HG03432 (cell line): ENCODE measurements at regions not wholly inside any gene's neighbourhood (a gene's known extent, or its start where the extent isn't known, plus 50 kb on each side); places are given as distances from the start of the nearest gene placed in this dataset.

Source experiments
- ATAC-seq: cut with Tn5 transposase; IDR thresholded peaks from one replicate; pipeline ENCODE4 v1.9.1; 2021; ENCODE audit warnings: mild to moderate bottlenecking, moderate library complexity; ENCODE audit not compliant: unreplicated experiment

- ATAC-seq = no peak
These were observed 400.5 kb upstream of the PCDH9 start for GRCh38 chr13:67630640-67631039.

DNA sequence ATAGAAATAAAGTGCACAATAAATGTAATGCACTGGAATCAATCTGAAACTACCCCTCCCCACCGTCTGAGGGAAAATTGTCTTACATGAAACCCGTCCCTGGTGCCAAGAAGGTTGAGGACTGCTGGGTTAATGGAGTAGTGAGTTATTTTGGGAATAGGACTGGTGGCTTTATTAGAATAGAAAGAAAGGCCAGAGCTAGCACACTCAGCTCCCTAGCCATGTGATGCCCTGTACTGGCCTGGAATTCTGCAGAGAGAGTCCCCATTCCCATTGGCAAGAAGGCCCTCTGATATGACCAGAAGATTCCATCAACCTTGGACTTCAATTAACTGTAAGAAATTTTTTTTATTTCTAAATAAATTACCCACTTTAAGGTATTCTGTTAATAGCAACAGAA lies 393.5 kb upstream of the PCDH9 start:
- ATAC-seq = no peak

DNA sequence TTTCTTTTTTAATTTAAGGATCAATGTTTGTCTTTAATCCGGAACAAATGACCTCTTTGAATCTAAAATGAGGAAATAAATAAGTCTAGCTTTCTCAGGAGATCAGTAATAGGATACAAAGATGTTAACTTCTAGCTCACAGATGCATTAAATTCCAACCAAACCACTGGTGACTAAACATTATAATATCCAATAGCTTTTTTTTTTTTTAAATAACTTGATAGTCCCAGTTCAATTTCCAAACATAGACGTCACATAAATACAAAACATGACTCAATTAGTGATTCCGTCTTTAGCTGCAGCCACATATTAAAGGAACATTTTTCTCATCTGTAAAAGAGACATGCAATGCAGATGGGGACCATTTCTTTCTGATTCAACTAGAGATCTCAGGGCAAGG lies 390.5 kb upstream of the PCDH9 start:
- ATAC-seq = no peak

GRCh38 chr13:67619995-67620380 lies 389.9 kb upstream of the PCDH9 start:
- no peak for ATAC-seq

DNA sequence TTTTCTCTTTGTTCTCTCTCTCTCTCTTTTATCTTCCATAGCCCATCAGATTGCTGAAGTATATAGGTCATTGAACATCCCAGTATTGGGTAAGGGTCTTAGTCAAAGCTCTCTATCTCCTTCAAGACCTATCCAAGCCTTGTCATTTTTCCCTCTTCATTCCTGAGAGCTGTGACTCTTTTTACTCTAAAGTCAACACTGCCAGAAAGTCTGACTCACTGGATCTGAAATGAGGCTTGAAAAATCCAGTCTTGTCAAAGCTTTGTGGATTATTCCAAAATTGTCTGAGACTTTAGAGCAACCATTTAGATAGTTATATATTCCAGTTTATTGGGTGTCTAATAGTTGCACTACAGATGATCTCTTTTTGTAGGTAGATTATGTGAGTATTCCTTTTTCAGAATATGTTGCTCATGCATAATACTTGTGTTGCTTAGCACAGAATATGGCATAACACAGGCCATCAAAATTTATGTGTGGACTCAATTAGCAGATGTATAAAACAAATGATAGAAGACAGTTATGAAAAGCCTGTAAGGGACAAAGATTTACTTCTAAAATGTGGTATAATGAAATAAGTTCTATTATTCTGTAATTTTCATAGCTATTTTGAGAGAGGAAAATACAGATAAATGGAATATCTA lies 389.3 kb upstream of the PCDH9 start:
- no peak for ATAC-seq

DNA sequence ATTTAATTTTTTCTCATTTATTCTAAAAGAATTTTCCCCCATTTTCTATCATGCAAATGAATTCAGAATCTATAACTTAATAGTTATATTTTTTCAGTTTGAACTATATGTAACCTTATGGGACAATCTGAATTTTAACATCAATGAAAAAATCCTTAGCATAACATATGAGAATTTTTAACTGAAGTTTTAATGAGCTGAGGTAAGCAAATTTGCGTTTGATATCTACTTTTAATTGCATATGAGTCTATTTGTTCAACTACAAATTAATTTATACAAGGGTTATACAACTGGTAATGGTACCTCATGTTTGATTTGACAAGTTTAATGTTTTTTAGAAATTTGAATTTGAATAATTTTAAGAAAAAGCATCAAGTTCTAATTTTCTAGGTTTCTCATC lies 384.4 kb upstream of the PCDH9 start:
- ATAC-seq = no peak

DNA sequence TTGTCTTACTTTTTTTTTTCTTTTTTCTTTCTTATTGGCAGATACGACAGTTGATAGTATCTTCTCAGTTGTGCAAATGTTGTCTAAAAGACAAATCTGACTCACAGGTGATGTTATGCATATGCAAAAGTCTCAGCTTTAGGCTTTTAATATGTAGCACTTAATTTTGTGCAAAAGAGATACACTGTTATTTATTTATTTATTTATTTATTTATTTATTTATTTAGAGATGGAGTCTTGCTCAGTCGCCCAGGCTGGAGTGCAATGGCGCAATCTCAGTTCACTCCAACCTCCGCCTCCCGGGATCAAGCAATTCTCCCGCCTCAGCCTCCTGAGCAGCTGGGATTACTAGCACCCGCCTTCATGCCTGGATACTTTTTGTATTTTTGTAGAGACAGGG lies 383.9 kb upstream of the PCDH9 start:
- no peak for ATAC-seq

- no peak for ATAC-seq
These were observed 358.5 kb upstream of the PCDH9 start for GRCh38 chr13:67588607-67589006.

DNA sequence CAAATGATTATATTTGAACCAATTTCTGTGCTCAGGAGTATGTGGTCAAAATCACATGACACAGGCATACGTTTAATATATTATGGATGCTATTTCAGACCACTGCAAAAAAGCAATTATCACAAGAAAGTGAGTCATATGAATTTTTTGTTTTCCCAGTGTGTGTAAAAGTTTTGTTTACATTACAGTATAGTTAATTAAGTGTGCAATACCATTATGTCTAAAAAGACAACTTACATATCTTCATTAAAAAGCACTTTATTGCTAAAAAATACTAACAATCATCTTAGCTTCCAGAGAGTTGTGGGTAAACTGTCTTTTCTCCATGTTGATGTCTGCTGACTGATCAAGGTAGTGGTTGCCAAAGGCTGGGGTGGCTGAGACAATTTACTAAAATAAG lies 347.2 kb upstream of the PCDH9 start:
- ATAC-seq = no peak

DNA sequence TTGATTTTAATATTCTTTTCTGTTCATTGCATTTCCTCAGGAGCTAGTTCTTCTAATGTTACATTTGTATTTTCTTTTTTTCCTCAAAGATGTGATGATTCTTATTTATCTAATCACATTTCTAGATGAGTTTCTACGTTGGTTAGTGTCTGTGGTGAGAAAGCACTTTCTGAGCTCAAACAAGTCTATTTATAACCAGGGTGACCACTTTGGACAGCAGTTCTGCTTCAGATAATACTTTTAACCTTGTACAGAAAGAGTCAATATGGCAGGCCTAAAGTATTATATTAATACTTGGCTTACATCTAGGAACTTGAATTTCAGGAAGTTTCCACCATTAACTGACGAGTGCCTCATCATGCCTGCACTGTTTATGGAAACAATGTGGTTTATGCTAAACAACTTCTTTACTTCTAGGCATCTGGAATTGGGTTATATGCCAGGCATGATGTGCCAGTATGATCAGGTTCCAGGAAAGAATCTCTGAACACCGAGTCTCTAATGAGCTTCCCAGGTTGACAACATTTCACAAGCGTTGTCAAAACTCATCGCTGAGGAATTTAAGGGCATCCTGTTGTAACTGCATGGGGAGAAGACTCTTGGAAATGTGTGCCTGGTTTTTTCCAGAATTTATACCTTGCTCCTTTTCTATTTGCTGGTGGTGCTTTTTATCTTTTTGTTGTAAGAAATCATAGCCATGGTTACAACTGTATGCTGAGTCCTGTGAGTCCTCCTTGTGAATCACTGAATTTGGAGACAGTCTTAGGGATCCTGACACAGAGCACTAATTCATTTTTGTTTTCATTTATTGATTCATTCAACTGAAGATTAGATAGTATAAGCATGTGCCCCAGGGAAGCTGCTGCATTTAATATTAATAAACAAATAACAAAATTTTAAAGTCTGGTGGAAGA lies 344.4 kb upstream of the PCDH9 start:
- no peak for ATAC-seq

GRCh38 chr13:67568205-67568604 lies 338.1 kb upstream of the PCDH9 start:
- ATAC-seq = no peak

DNA sequence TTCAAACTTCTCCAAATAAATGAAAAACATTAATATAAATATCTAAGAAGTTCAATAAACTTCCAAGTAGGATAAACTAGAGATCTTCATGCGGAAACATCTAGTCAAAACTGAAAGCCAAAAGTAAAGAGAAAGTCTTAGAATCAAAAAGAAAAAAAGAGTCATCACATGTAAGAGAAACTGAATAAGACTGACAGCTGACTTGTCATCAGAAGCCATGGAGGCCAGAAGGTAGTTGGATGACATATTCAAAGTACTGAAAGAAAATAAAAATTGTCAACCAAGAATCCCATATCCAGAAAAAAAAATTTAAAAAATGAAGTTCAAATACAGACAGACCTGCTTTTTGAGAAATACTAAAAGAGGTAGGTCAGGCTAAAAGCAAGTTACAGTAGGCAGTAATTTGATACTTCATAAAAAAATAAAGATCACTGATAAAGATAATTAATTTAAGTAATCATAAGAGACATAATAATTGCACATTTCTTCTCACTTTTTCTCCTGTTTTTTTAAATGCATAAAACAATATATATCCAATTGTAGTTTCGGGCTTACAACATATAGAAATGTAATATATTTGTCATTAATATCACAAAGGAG lies 327.6 kb upstream of the PCDH9 start:
- no peak for ATAC-seq

GRCh38 chr13:67557118-67557517 lies 327.0 kb upstream of the PCDH9 start:
- no peak for ATAC-seq

- no peak for ATAC-seq
These were observed 324.8 kb upstream of the PCDH9 start for GRCh38 chr13:67554746-67555452.

DNA sequence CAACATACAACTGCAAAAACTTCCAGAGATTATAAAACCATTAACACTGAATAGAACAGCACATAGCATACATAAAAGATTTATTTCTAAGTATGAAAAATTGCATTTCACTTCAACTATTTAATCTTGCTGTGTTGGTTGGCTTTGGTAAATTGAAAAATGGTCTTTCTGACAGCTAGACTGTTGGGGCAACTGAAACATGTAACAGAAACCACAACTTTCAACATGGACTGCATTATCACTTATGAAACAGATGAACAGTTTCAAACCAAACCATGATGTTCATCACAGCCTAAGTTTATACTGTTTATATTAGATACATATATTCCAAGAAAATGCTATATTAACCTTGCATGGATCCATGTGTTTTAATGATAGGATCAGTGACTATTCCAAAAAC lies 324.1 kb upstream of the PCDH9 start:
- peak; percentile 73 for ATAC-seq

DNA sequence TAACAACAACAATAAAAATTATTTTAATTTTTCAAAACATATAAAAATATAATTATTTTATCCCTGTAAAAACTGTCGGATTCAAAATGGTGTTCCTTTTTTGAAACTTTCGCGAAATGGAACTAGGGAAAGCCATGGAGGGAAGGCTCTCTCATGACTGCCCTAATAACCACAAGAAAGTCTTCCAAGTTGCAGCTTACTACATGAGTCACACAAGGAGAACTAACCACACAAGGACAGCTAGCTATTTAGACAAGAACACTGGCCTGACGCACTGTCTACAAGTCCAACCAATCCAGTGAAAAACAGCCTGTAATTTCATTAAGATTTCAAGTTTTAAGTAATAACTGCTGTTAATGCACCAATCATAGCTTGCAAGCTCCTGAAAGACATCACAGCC lies 319.2 kb upstream of the PCDH9 start:
- no peak for ATAC-seq

GRCh38 chr13:67538906-67539305 lies 308.8 kb upstream of the PCDH9 start:
- no peak for ATAC-seq

- ATAC-seq = peak; percentile 52
These were observed 290.8 kb upstream of the PCDH9 start for GRCh38 chr13:67520886-67521285.

DNA sequence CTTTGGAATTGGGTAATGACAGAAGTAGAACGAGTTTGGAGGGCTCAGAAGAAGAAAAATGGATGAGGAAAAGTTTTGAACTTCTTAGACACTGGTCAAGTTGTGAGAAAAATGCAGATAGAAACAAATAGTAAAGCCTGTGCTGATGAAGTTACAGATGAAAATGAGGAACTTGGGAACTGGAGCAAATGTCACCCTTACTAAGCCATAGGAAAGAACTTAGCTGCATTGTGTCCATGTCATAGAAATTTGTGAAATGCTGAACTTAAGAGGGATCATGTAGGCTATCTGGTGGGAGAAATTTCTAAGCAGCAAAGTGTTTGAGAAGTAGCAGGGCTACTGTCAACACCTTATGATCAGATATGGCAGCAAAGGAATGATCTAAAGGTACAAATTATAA lies 289.2 kb upstream of the PCDH9 start:
- ATAC-seq = no peak

- no peak for ATAC-seq
These were observed 288.6 kb upstream of the PCDH9 start for GRCh38 chr13:67518785-67519184.

DNA sequence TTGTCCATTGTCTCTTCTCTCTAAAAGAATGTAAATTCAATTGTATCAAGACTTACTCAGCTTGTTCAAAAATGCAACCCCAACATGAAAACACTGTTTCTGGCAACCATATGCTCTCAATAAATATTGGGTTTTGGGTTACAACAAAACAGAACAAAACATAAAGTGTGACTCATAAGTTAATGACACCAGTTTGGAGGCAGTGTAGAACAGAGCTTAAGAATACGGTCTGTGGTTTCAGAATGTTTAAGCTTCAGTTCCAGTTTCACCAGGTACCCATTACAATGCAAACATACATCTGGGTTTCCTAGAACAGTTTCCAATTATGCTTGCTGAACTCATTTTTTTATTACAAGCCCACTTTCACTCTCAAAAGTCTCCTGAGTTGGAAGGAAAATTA lies 285.8 kb upstream of the PCDH9 start:
- peak; percentile 97 for ATAC-seq
